IPS DF 4.7 (cell line): ENCODE measurements at regions not wholly inside any gene's neighbourhood (a gene's known extent, or its start where the extent isn't known, plus 50 kb on each side); places are given as distances from the start of the nearest gene placed in this dataset.

Source experiments
- DNase-seq: peaks from one replicate; pipeline ENCODE4 v3.0.0-alpha.2; 2013; ENCODE audit warnings: low spot score; ENCODE audit errors: extremely low read depth

- no peak for DNase-seq
Measured at GRCh38 chr1:244974106-244974505, 109.8 kb upstream of the HNRNPU start.

- DNase-seq, result no peak
Measured at GRCh38 chr1:244971552-244972216, 107.3 kb upstream of the HNRNPU start.

GRCh38 chr1:244970744-244971551 is 106.6 kb upstream of the HNRNPU start:
- DNase-seq, result peak; percentile 72

GRCh38 chr1:244970236-244970743 is 105.9 kb upstream of the HNRNPU start:
- DNase-seq, result no peak

- DNase-seq, result no peak
Measured at GRCh38 chr1:244969355-244970235, 105.3 kb upstream of the HNRNPU start.

- no peak for DNase-seq
Measured at GRCh38 chr1:244968881-244969280, 104.5 kb upstream of the HNRNPU start.

- no peak for DNase-seq
Measured at GRCh38 chr1:244968471-244968871, 104.1 kb upstream of the HNRNPU start.

GRCh38 chr1:244967159-244967558 is 102.8 kb upstream of the HNRNPU start:
- DNase-seq, result no peak

- no peak for DNase-seq
Measured at GRCh38 chr1:244965185-244966030, 101.1 kb upstream of the HNRNPU start.

- DNase-seq, result no peak
Measured at GRCh38 chr1:244964112-244964971, 100.0 kb upstream of the HNRNPU start.

GRCh38 chr1:244963231-244963826 is 99.0 kb upstream of the HNRNPU start:
- no peak for DNase-seq

GRCh38 chr1:244962130-244962529 is 97.8 kb upstream of the HNRNPU start:
- no peak for DNase-seq

GRCh38 chr1:244960904-244961303 is 96.6 kb upstream of the HNRNPU start:
- no peak for DNase-seq

GRCh38 chr1:244958593-244958992 is 94.2 kb upstream of the HNRNPU start:
- DNase-seq, result no peak

- DNase-seq, result no peak
Measured at GRCh38 chr1:244957525-244957924, 93.2 kb upstream of the HNRNPU start.

GRCh38 chr1:244957122-244957521 is 92.8 kb upstream of the HNRNPU start:
- no peak for DNase-seq

GRCh38 chr1:244955661-244956060 is 91.3 kb upstream of the HNRNPU start:
- DNase-seq, result no peak

- DNase-seq, result no peak
Measured at GRCh38 chr1:244954359-244954758, 90.0 kb upstream of the HNRNPU start.

GRCh38 chr1:244953901-244954300 is 89.6 kb upstream of the HNRNPU start:
- DNase-seq, result no peak
